ENCODE measurements at regions not wholly inside any gene's neighbourhood (a gene's known extent, or its start where the extent isn't known, plus 50 kb on each side); places are given as distances from the start of the nearest gene placed in this dataset.
"Not testable (repeated sequence)": the region's sequence is repeated elsewhere in the genome, so short reads cannot be mapped to it uniquely, and the experiment has no call there.

- no peak for DNase-seq (ENCODE audit: low read depth)
These were observed 1919.9 kb upstream of the LRRTM1 start for GRCh38 chr2:82224301-82224940.

GRCh38 chr2:82215212-82215611, 1910.7 kb upstream of the LRRTM1 start:
- no peak for DNase-seq (ENCODE audit: low read depth)

- no peak for DNase-seq (ENCODE audit: low read depth)
These were observed 1894.9 kb upstream of the LRRTM1 start for GRCh38 chr2:82199493-82199852.

- no peak for DNase-seq (ENCODE audit: low read depth)
These were observed 1894.4 kb upstream of the LRRTM1 start for GRCh38 chr2:82198809-82199492.

- DNase-seq (ENCODE audit: low read depth), result no peak
These were observed 1877.7 kb upstream of the LRRTM1 start for GRCh38 chr2:82182270-82182669.

- DNase-seq (ENCODE audit: low read depth), result not testable (repeated sequence)
These were observed 1870.7 kb upstream of the LRRTM1 start for GRCh38 chr2:82175210-82175609.

- no peak for DNase-seq (ENCODE audit: low read depth)
These were observed 1867.9 kb upstream of the LRRTM1 start for GRCh38 chr2:82172483-82172882.

GRCh38 chr2:82169379-82169778, 1864.8 kb upstream of the LRRTM1 start:
- DNase-seq (ENCODE audit: low read depth), result no peak

- DNase-seq (ENCODE audit: low read depth), result no peak
These were observed 1860.8 kb upstream of the LRRTM1 start for GRCh38 chr2:82165377-82165776.

GRCh38 chr2:82158150-82158549, 1853.6 kb upstream of the LRRTM1 start:
- DNase-seq (ENCODE audit: low read depth), result no peak

GRCh38 chr2:82155469-82155868, 1850.9 kb upstream of the LRRTM1 start:
- DNase-seq (ENCODE audit: low read depth), result no peak

GRCh38 chr2:82143343-82143742, 1838.8 kb upstream of the LRRTM1 start:
- no peak for DNase-seq (ENCODE audit: low read depth)

GRCh38 chr2:82139979-82140611, 1835.5 kb upstream of the LRRTM1 start:
- DNase-seq (ENCODE audit: low read depth), result no peak

- no peak for DNase-seq (ENCODE audit: low read depth)
These were observed 1832.9 kb upstream of the LRRTM1 start for GRCh38 chr2:82137441-82137840.

GRCh38 chr2:82128051-82128450, 1823.5 kb upstream of the LRRTM1 start:
- no peak for DNase-seq (ENCODE audit: low read depth)

- DNase-seq (ENCODE audit: low read depth), result no peak
These were observed 1820.1 kb upstream of the LRRTM1 start for GRCh38 chr2:82124629-82125028.

- no peak for DNase-seq (ENCODE audit: low read depth)
These were observed 1816.1 kb upstream of the LRRTM1 start for GRCh38 chr2:82120654-82121053.

GRCh38 chr2:82120115-82120514, 1815.6 kb upstream of the LRRTM1 start:
- no peak for DNase-seq (ENCODE audit: low read depth)

- DNase-seq (ENCODE audit: low read depth), result no peak
These were observed 1804.9 kb upstream of the LRRTM1 start for GRCh38 chr2:82109418-82109817.

GRCh38 chr2:82098617-82099016, 1794.1 kb upstream of the LRRTM1 start:
- no peak for DNase-seq (ENCODE audit: low read depth)

GRCh38 chr2:82089518-82089917, 1785.0 kb upstream of the LRRTM1 start:
- DNase-seq (ENCODE audit: low read depth), result no peak

GRCh38 chr2:82084679-82085392, 1780.3 kb upstream of the LRRTM1 start:
- DNase-seq (ENCODE audit: low read depth), result no peak

GRCh38 chr2:82075875-82076274, 1771.3 kb upstream of the LRRTM1 start:
- no peak for DNase-seq (ENCODE audit: low read depth)

Data from activated T-cell treated with anti-CD3 and anti-CD28 coated beads for 1 hour (primary cell).